GM23248 (cell line): ENCODE measurements at regions not wholly inside any gene's neighbourhood (a gene's known extent, or its start where the extent isn't known, plus 50 kb on each side); places are given as distances from the start of the nearest gene placed in this dataset.
"Not testable (repeated sequence)": the region's sequence is repeated elsewhere in the genome, so short reads cannot be mapped to it uniquely, and the experiment has no call there.

Experiments
- DNase-seq: peaks from one replicate; pipeline ENCODE4 v3.0.0-alpha.2; 2015
- H2AFZ ChIP-seq: fragments of 200-600 bp; sonication (generic); 2 replicates; pipeline ENCODE4 v1.6.1; 2016; ENCODE audit warnings: antibody characterized with exemption
- H3F3A ChIP-seq: fragments of 200-600 bp; sonication (generic); 2 replicates; pipeline ENCODE4 v1.6.1; 2016; ENCODE audit warnings: mild to moderate bottlenecking, antibody characterized with exemption, mixed run types; ENCODE audit not compliant: insufficient read depth
- H3K27ac ChIP-seq: fragments of 200-600 bp; sonication (generic); 2 replicates; pipeline ENCODE4 v1.5.1; 2016; ENCODE audit warnings: mild to moderate bottlenecking
- H3K27me3 ChIP-seq: fragments of 200-600 bp; sonication (generic); replicated peaks from 2 replicates; pipeline ENCODE4 v1.6.1; 2016; ENCODE audit warnings: mild to moderate bottlenecking; ENCODE audit not compliant: insufficient read depth
- H3K36me3 ChIP-seq: fragments of 200-600 bp; sonication (generic); 2 replicates; pipeline ENCODE4 v1.6.1; 2016; ENCODE audit warnings: low read depth, mild to moderate bottlenecking
- H3K4me1 ChIP-seq: fragments of 200-600 bp; sonication (generic); 2 replicates; pipeline ENCODE4 v1.6.1; 2016; ENCODE audit warnings: mild to moderate bottlenecking; ENCODE audit not compliant: insufficient read depth
- H3K4me2 ChIP-seq: fragments of 200-600 bp; sonication (generic); one replicate; pipeline ENCODE4 v1.6.1; 2016; ENCODE audit warnings: mild to moderate bottlenecking; ENCODE audit not compliant: unreplicated experiment
- H3K4me3 ChIP-seq: fragments of 200-600 bp; sonication (generic); 2 replicates; pipeline ENCODE4 v1.5.1; 2016; ENCODE audit warnings: mild to moderate bottlenecking
- H3K79me2 ChIP-seq: fragments of 200-600 bp; sonication (generic); 2 replicates; pipeline ENCODE4 v1.6.1; 2016; ENCODE audit warnings: mild to moderate bottlenecking; ENCODE audit not compliant: insufficient read depth
- H3K9ac ChIP-seq: fragments of 200-600 bp; sonication (generic); 2 replicates; pipeline ENCODE4 v1.6.1; 2016; ENCODE audit warnings: mild to moderate bottlenecking
- H3K9me2 ChIP-seq: fragments of 200-600 bp; sonication (generic); 2 replicates; pipeline ENCODE4 v1.6.1; 2016; ENCODE audit warnings: mixed run types, mild to moderate bottlenecking, moderate library complexity; ENCODE audit not compliant: insufficient read depth
- H3K9me3 ChIP-seq: fragments of 200-600 bp; sonication (generic); one replicate; pipeline ENCODE4 v1.6.1; 2017; ENCODE audit warnings: low read depth
- H4K20me1 ChIP-seq: fragments of 200-600 bp; sonication (generic); 2 replicates; pipeline ENCODE4 v1.6.0; 2016; ENCODE audit not compliant: insufficient read depth
- EZH2 ChIP-seq: fragments of 200-600 bp; sonication (generic); IDR thresholded peaks from 2 replicates; pipeline ENCODE4 v1.6.1; 2018; ENCODE audit warnings: antibody characterized with exemption, mild to moderate bottlenecking; ENCODE audit not compliant: insufficient read depth, poor library complexity, severe bottlenecking
- EZH2phosphoT487 ChIP-seq: fragments of 200-600 bp; sonication (generic); IDR thresholded peaks from 2 replicates; pipeline ENCODE4 v1.6.1; 2018; ENCODE audit warnings: antibody characterized with exemption, moderate library complexity, mild to moderate bottlenecking, low read depth; ENCODE audit not compliant: insufficient read depth
- WGBS, 2 experiments: methylation state at CpG; one replicate each; pipeline ENCODE4 v1.1.6; 2015 to 2017; ENCODE audit warnings: low lambda C conversion rate in 2 of 2, low coverage in 1 of 2; ENCODE audit errors: missing lambda C conversion rate in 2 of 2; 5-methylcytosine and 5-hydroxymethylcytosine counted together
- in situ Hi-C: fragments of 300-500 bp; cut with MboI; formaldehyde crosslinking; loops from 2 replicates; pipeline ENCODE4 v1.15.0; 2020

DNA sequence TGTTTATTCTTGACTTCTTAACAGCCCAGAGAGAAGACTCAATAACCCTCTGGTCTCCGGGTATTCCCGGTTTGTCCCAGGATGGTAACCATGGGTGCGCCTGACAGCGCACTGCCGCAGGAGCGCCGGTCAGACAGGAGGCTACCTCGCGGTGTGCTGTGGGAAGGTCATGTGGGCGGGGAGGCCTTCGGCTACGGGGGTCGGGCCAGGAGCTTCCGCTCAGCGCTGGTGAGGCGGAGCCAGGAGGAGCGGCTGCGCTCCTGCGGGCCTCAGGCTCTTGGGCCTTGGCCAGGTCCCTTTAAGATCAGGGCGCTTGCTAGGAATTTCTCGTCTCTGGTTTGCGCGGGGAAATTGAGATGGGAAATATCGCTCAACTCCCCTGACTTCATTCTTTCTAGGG is 182.3 kb upstream of the NDN start:
- TF ChIP-seq EZH2phosphoT487 (no peak), EZH2 (no peak)
- H4K20me1 ChIP-seq: no peaks in the 10 kb centered on the region
- no peak overlapping the region for H3K4me3 ChIP-seq
- no peaks in the 10 kb centered on the region for H3K79me2 ChIP-seq
- H3K9me3 ChIP-seq: no peaks in the 10 kb centered on the region
- DNase-seq: peak; percentile 2
- no peak overlapping the region for H3K9ac ChIP-seq
- H3K36me3 ChIP-seq: no peaks in the 10 kb centered on the region
- H2AFZ ChIP-seq: peak overlapping the region; percentile 28; the same call in 1 of the 2 replicates
- H3K4me1 ChIP-seq: no peaks in the 10 kb centered on the region
- no peaks in the 10 kb centered on the region for H3F3A ChIP-seq
- H3K9me2 ChIP-seq: no peaks in the 10 kb centered on the region
- in situ Hi-C loops: loop anchor here (10.0 kb wide), 1 partner anchor 225 kb away; the partner anchor contains the start of gene MAGEL2
- 14 to 23% methylated on average over 16 to 23 of the region's 24 CpGs for WGBS, 2 experiments
- H3K27me3 ChIP-seq: no peaks in the 10 kb centered on the region
- H3K4me2 ChIP-seq: no peak overlapping the region
- H3K27ac ChIP-seq: no peak overlapping the region

- in situ Hi-C loops, H3K27me3 ChIP-seq: not testable (repeated sequence)
- 55 to 59% methylated on average over 8 of the region's 8 CpGs for WGBS, 2 experiments
Measured at GRCh38 chr15:23873613-23874012, 186.5 kb upstream of the NDN start.

DNA sequence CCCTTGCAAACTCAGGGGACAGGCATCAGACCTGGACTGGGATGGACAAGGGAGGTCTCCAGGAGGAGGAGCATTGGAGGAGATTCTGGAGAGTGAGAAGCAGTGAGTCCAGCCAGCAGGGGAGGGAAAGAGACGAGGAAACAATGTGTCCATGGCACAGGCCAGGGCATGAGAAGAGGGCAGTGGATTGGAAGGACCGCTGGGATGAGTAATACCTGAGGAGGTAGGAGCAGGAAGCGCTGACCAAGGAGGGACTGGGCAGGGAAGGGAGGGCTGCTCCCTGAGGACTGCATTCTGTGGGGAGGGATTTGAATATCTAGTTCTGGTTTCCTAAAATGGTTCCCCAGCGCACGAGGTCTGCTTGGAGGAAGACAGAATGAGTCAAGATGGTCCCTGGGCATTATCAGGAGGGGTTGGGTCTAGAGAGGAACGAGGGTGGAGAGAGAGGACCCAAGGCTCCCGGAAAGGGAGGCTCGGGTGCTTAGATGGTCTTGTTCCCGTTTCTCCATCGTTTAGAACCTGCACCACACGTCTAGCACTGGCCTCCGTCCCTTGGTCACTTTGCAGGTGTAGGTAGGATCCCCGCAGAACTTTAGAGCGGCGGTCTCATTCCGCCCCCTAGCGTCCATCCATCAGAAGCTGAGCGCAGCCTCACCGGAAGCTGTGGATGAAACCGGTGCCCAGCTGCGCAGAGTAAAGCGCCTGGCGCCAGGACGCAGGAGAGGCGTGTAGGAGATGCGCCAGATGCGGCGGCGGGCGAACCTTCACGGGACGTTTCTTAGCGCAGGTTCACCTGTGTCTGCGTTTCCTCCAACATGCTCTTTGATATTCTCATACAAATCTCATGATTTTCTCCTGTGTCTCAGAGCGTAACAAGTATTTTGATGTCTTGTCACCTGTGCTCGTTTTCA is 190.7 kb upstream of the NDN start:
- in situ Hi-C loops: no loop called here
- peak; percentile 51 for DNase-seq
- 13 to 16% methylated on average over 36 of the region's 36 CpGs for WGBS, 2 experiments

More at GRCh38 chr15:23873613-23874012, 186.5 kb upstream of the NDN start:
- not testable (repeated sequence) for H4K20me1 ChIP-seq, H3K9me3 ChIP-seq, DNase-seq, H3K4me1 ChIP-seq, H3K4me2 ChIP-seq, H3K36me3 ChIP-seq, H3K4me3 ChIP-seq, H3K79me2 ChIP-seq, H3K9ac ChIP-seq, H3F3A ChIP-seq, H2AFZ ChIP-seq, H3K27ac ChIP-seq, H3K9me2 ChIP-seq

DNA sequence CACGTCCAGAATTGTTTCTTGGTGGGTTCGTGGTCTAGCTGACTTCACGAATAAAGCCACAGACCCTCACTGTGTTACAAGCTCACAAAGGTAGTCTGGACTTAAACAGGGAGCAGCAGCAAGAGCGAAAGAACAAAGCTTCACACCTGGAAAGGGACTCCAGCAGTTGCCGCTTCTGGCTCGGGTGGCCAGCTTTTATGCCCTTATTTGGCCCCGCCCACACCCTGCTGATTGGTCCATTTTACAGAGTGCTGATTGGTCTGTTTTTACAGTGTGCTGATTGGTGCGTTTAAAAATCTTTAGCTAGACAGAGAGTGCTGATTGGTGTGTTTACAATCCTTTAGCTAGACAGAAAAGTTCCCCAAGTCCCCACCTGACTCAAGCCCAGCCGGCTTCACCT is 194.2 kb upstream of the NDN start:
- no peaks in the 10 kb centered on the region for H3K9me3 ChIP-seq
- H3K4me1 ChIP-seq: no peaks in the 10 kb centered on the region
- no peak overlapping the region for H3K9ac ChIP-seq
- no peak overlapping the region for H2AFZ ChIP-seq
- H4K20me1 ChIP-seq: no peaks in the 10 kb centered on the region
- no peak overlapping the region for H3K4me2 ChIP-seq
- H3K79me2 ChIP-seq: no peaks in the 10 kb centered on the region
- H3K4me3 ChIP-seq: no peak overlapping the region
- 34 to 35% methylated on average over 9 of the region's 9 CpGs for WGBS, 2 experiments
- no peaks in the 10 kb centered on the region for H3K36me3 ChIP-seq
- no peaks in the 10 kb centered on the region for H3K27me3 ChIP-seq
- H3K27ac ChIP-seq: no peak overlapping the region
- in situ Hi-C loops: no loop called here
- TF ChIP-seq EZH2phosphoT487 (no peak), EZH2 (no peak)
- no peaks in the 10 kb centered on the region for H3K9me2 ChIP-seq
- DNase-seq: no peak
- H3F3A ChIP-seq: no peaks in the 10 kb centered on the region

More for the DNA sequence above, 190.7 kb upstream of the NDN start:
- peak overlapping the region; percentile 35 for H3K4me2 ChIP-seq
- no peaks in the 10 kb centered on the region for H3K9me3 ChIP-seq
- H3K9ac ChIP-seq: no peak overlapping the region
- no peak overlapping the region for H3K27ac ChIP-seq
- no peaks in the 10 kb centered on the region for H3F3A ChIP-seq
- no peaks in the 10 kb centered on the region for H3K9me2 ChIP-seq
- no peaks in the 10 kb centered on the region for H3K27me3 ChIP-seq
- TF ChIP-seq EZH2phosphoT487 (no peak), EZH2 (no peak)
- no peaks in the 10 kb centered on the region for H4K20me1 ChIP-seq
- no peaks in the 10 kb centered on the region for H3K36me3 ChIP-seq
- H3K79me2 ChIP-seq: no peaks in the 10 kb centered on the region
- no peak overlapping the region for H2AFZ ChIP-seq
- H3K4me1 ChIP-seq: no peaks in the 10 kb centered on the region
- no peak overlapping the region for H3K4me3 ChIP-seq
